HL-60 (cell line): ENCODE measurements at regions not wholly inside any gene's neighbourhood (a gene's known extent, or its start where the extent isn't known, plus 50 kb on each side); places are given as distances from the start of the nearest gene placed in this dataset.

ENCODE experiments used
- DNase-seq, 2 experiments: peaks; one replicate each; pipeline ENCODE4 v3.0.0-alpha.2; 2010 to 2020; ENCODE audit warnings: low read depth in 1 of 2, low spot score in 1 of 2
- H3K27ac ChIP-seq: fragments of 250-450 bp; sonication (Bioruptor Pico); replicated peaks from 2 replicates; pipeline ENCODE4 v1.5.1; 2020; ENCODE audit warnings: mild to moderate bottlenecking, moderate library complexity
- H3K27me3 ChIP-seq: fragments of 250-450 bp; sonication (Bioruptor Pico); 2 replicates; pipeline ENCODE4 v1.5.1; 2021; ENCODE audit warnings: mild to moderate bottlenecking, moderate library complexity; ENCODE audit not compliant: insufficient read depth, poor library complexity, severe bottlenecking
- H3K4me3 ChIP-seq: replicated peaks from 2 replicates; pipeline ENCODE4 v1.5.1; 2011; ENCODE audit warnings: mild to moderate bottlenecking, control low read depth, low read length; ENCODE audit not compliant: insufficient read depth
- CTCF ChIP-seq: IDR thresholded peaks from one replicate; pipeline ENCODE4 v1.5.1; 2011; ENCODE audit warnings: low read length, control low read depth, inconsistent platforms; ENCODE audit not compliant: insufficient read depth
- GABPA ChIP-seq: IDR thresholded peaks from 2 replicates; pipeline ENCODE4 v1.6.1; 2012; ENCODE audit warnings: low read depth
- POLR2AphosphoS5 ChIP-seq: IDR thresholded peaks from 2 replicates; pipeline ENCODE4 v1.6.1; 2012; ENCODE audit warnings: low read depth
- REST ChIP-seq: IDR thresholded peaks from 2 replicates; pipeline ENCODE4 v1.6.1; 2012; ENCODE audit warnings: low read depth; ENCODE audit not compliant: insufficient replicate concordance
- SPI1 ChIP-seq: IDR thresholded peaks from 2 replicates; pipeline ENCODE4 v1.6.1; 2012; ENCODE audit warnings: low read depth, mild to moderate bottlenecking, borderline replicate concordance

- no peak for DNase-seq
- Histone ChIP-seq H3K4me3 (no peak overlapping the region), H3K27ac (no peak overlapping the region), H3K27me3 (peaks cover 2% of the 10 kb centered on the region)
- TF ChIP-seq SPI1: no peak
- no peak for TF ChIP-seq CTCF
- no peak for TF ChIP-seq GABPA
- no peak for TF ChIP-seq REST
- no peak for TF ChIP-seq POLR2AphosphoS5
Observed at GRCh38 chr12:67018105-67018504, 251.1 kb upstream of the CAND1 start.

GRCh38 chr12:67019070-67019469 lies 250.1 kb upstream of the CAND1 start:
- Histone ChIP-seq H3K4me3 (no peak overlapping the region), H3K27ac (no peak overlapping the region), H3K27me3 (peaks cover 2% of the 10 kb centered on the region)
- no peak for DNase-seq
- no peak for TF ChIP-seq SPI1
- no peak for TF ChIP-seq GABPA
- no peak for TF ChIP-seq REST
- no peak for TF ChIP-seq CTCF
- no peak for TF ChIP-seq POLR2AphosphoS5

GRCh38 chr12:67025543-67026114 lies 243.5 kb upstream of the CAND1 start:
- peak; percentile 5 to 25 for DNase-seq
- TF ChIP-seq REST (no peak), CTCF (peak; percentile 47), SPI1 (no peak)
- no peak overlapping the region for H3K27ac ChIP-seq
- no peak overlapping the region for H3K4me3 ChIP-seq
- H3K27me3 ChIP-seq: no peaks in the 10 kb centered on the region
